ENCODE measurements at regions not wholly inside any gene's neighbourhood (a gene's known extent, or its start where the extent isn't known, plus 50 kb on each side); places are given as distances from the start of the nearest gene placed in this dataset.

- ATAC-seq (no peak), DNase-seq (ENCODE audit: extremely low read depth in 1 of 4, low spot score in 3 of 4) (no peak), FAIRE-seq (no peak)
- Histone ChIP-seq H2AFZ (ENCODE audit: low read depth, low read length) (no peak overlapping the region), H3K4me3 (no peak overlapping the region), H3K9me1 (ENCODE audit: control insufficient read depth, insufficient read depth, low read length) (no peaks in the 10 kb centered on the region), H3K9ac (ENCODE audit: insufficient read depth in 1 of 2, low read depth in 2 of 2, low read length in 2 of 2) (no peak overlapping the region), H3K9me3 (replicated peaks; ENCODE audit: control insufficient read depth, insufficient read depth, low read depth, low read length) (no peaks in the 10 kb centered on the region), H3K4me2 (ENCODE audit: insufficient read depth, low read length) (no peak overlapping the region), H3K36me3 (ENCODE audit: control insufficient read depth, insufficient read depth, low read length) (no peaks in the 10 kb centered on the region), H3K79me2 (ENCODE audit: control insufficient read depth, insufficient read depth, low read length) (no peaks in the 10 kb centered on the region), H3K27me3 (ENCODE audit: control insufficient read depth in 2 of 2, insufficient read depth in 2 of 2, low read length in 2 of 2) (no peaks in the 10 kb centered on the region), H3K27ac (ENCODE audit: extremely low read depth, low read depth, low read length) (no peak overlapping the region), H3K4me1 (replicated peaks in 1 of 2; ENCODE audit: control insufficient read depth in 2 of 2, insufficient read depth in 2 of 2, low read length in 2 of 2) (no peaks in the 10 kb centered on the region), H4K20me1 (replicated peaks; ENCODE audit: control insufficient read depth, insufficient read depth, low read length) (no peaks in the 10 kb centered on the region)
- 30% methylated on average over 1 of the region's 1 CpG for WGBS (ENCODE audit: insufficient coverage, low coverage, missing lambda C conversion rate)
- POLR2A ChIA-PET, result interaction anchor here (1.1 to 1.4 kb wide), 2 partner anchors 12 to 15 kb away, joined by 3 to 4 read pairs; no protein-coding TSS in a partner anchor
- intact Hi-C loops (cut with micrococcal nuclease) (no loop called here), in situ Hi-C loops (cut with MboI) (no loop called here)
- CTCF ChIA-PET (ENCODE audit: low intra/inter-chr PET ratio), result no interaction called here
- no TSS peak for BruUV-seq (replicated peaks)
- TF ChIP-seq, protein P1, sequence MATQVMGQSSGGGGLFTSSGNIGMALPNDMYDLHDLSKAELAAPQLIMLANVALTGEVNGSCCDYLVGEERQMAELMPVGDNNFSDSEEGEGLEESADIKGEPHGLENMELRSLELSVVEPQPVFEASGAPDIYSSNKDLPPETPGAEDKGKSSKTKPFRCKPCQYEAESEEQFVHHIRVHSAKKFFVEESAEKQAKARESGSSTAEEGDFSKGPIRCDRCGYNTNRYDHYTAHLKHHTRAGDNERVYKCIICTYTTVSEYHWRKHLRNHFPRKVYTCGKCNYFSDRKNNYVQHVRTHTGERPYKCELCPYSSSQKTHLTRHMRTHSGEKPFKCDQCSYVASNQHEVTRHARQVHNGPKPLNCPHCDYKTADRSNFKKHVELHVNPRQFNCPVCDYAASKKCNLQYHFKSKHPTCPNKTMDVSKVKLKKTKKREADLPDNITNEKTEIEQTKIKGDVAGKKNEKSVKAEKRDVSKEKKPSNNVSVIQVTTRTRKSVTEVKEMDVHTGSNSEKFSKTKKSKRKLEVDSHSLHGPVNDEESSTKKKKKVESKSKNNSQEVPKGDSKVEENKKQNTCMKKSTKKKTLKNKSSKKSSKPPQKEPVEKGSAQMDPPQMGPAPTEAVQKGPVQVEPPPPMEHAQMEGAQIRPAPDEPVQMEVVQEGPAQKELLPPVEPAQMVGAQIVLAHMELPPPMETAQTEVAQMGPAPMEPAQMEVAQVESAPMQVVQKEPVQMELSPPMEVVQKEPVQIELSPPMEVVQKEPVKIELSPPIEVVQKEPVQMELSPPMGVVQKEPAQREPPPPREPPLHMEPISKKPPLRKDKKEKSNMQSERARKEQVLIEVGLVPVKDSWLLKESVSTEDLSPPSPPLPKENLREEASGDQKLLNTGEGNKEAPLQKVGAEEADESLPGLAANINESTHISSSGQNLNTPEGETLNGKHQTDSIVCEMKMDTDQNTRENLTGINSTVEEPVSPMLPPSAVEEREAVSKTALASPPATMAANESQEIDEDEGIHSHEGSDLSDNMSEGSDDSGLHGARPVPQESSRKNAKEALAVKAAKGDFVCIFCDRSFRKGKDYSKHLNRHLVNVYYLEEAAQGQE (IDR thresholded peaks at IDR 0.05; ENCODE audit: borderline replicate concordance), result no peak
- TF ChIP-seq, protein P1 (CRISPR knock-in tag; IDR thresholded peaks at IDR 0.05; ENCODE audit: low read depth), result no peak
- no peak for TF ChIP-seq SMARCE1 (IDR thresholded peaks at IDR 0.05)
- no peak for TF ChIP-seq ZNF583 (CRISPR knock-in tag; IDR thresholded peaks at IDR 0.05)
- TF ChIP-seq KLF10 (CRISPR knock-in tag; IDR thresholded peaks at IDR 0.05), result no peak
- TF ChIP-seq NR2C1 (IDR thresholded peaks at IDR 0.05), result no peak
- TF ChIP-seq NR2C1 (tag; IDR thresholded peaks at IDR 0.05), result no peak
- TF ChIP-seq EWSR1 (IDR thresholded peaks at IDR 0.05; ENCODE audit: borderline replicate concordance, low read depth, partially characterized antibody), result no peak
- TF ChIP-seq MAX (CRISPR knock-in tag; IDR thresholded peaks at IDR 0.05), result no peak
- no peak for TF ChIP-seq DDX20 (tag; IDR thresholded peaks at IDR 0.05; ENCODE audit: low read depth)
- TF ChIP-seq TAF7 (tag; IDR thresholded peaks at IDR 0.05), result no peak
- TF ChIP-seq, protein P2, sequence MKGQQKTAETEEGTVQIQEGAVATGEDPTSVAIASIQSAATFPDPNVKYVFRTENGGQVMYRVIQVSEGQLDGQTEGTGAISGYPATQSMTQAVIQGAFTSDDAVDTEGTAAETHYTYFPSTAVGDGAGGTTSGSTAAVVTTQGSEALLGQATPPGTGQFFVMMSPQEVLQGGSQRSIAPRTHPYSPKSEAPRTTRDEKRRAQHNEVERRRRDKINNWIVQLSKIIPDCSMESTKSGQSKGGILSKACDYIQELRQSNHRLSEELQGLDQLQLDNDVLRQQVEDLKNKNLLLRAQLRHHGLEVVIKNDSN (CRISPR knock-in tag; IDR thresholded peaks at IDR 0.05), result no peak
- TF ChIP-seq THRAP3 (IDR thresholded peaks at IDR 0.05; ENCODE audit: borderline replicate concordance), result no peak
- TF ChIP-seq DMBX1 (CRISPR knock-in tag; IDR thresholded peaks at IDR 0.05; ENCODE audit: borderline replicate concordance), result no peak
- TF ChIP-seq KLF6 (CRISPR knock-in tag; IDR thresholded peaks at IDR 0.05; ENCODE audit: borderline replicate concordance), result no peak
Observed at GRCh38 chr14:71498212-71498611, 434.0 kb upstream of the RGS6 start.

Measured in K562 (cell line).